ENCODE measurements at regions not wholly inside any gene's neighbourhood (a gene's known extent, or its start where the extent isn't known, plus 50 kb on each side); places are given as distances from the start of the nearest gene placed in this dataset.
"Not testable (repeated sequence)": the region's sequence is repeated elsewhere in the genome, so short reads cannot be mapped to it uniquely, and the experiment has no call there.

DNA sequence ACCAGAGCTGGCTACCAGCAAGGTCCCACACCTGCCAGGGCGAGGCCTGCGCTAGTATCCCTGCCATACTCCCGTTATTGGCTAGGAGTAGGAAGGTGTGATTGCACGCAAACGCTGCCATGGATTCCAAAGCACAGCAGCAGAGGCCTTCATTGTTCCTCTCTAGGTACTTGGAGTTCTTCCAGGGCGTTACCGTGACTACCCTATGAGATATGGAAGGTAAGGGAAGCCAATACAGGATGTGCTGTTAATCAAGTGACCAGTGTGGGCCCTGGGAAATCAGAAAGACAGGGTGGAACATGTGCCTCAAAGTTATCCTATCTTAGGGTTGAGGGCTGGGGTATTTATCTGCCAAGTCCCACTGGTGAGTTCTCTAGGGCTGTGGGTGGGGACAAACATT lies 320.7 kb upstream of the DPP6 start:
- DNase-seq, result peak; percentile 23

DNA sequence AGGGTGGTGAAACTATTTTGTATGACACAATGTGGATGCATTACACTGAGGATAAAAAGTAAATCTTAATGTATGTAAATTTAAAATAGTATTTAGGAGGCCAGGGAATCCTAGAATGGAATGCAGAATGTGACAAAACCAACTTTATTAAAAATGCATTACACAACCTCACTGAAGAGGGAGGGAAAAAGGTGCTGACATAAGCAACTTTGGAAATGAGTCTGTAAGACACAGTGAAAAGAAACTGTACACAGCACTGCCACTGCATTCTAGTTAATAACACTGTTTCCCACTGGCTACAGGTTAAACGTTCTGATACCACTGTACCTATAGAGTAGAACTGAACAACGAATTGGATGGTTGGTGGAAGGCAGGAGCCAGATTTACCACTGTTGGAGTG lies 308.8 kb upstream of the DPP6 start:
- DNase-seq, result not testable (repeated sequence)

DNA sequence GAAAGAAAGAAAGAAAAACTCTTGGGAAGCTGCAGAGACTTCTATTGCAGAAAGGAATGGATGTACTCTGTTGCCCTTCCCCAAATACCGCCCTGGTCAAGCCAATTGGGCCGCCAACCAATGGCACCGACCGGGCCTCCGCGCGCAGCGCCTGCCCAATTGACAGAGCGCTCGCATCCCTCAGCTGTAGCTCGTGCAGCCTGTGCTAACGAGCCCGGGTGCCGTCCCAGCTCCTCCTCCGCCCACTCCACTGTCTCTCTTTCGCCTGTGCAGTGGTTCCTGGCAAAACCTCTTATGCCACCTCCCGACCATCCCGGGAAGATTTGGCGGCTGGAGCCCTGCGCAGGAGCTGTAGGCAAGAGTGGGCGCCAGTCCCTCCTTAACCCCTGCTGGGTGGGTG lies 304.2 kb upstream of the DPP6 start:
- not testable (repeated sequence) for DNase-seq

DNA sequence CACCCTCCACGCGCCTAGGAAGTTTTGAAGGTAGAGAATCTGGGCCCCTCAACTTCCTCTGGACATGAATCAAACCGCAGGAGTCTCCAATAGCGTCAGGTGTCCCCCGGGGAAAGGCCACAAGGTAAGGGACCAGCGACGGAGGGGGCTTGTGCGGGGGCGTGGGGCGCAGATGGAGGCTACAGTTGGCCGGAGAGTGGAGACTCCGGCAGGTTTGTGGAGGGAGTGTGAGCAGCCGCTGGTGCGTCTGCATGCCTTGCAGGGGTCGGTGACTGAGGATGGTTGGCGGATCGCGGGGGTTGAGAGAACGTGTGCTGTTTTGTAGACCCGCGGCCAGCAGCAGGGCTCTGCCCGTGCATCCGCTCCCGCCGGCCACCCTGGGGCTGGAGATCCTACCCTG lies 303.3 kb upstream of the DPP6 start:
- not testable (repeated sequence) for DNase-seq

DNA sequence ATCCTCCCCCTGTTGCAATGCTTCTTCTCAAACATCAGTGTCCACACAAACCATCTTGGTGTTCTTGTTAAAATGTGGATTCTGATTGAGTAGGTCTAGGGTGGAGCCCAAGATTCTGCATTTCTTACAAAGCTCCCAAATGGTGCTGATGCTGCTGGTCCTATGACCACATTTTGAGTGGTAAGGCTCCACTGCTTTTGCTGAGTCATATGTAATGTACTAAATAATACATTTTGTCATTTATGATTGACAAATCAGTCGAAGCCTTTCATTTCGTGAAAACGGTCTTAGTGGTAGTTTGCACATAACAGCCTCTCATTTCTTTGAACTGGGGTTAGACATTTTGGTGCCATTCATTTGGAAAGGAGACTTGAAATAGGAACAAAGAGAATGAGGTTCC lies 286.3 kb upstream of the DPP6 start:
- not testable (repeated sequence) for DNase-seq

DNA sequence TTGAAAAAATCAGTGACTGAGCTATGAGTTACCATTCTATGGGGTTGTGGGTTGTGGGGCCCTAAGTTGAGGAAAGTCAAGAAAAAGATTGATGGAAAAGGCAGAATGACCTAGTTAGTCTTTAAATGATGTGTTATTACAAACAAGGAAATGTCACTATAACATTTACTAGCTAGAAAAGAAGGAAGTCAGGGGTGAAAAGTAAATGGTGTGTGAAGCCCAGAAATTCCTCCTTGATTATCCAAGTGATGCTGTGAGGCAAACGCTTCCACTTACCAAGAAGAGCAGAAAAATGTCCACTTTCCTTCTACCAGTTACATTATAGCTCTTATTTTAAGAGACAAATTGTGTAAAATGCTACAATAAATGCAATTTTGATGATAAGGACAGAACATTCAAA lies 285.3 kb upstream of the DPP6 start:
- not testable (repeated sequence) for DNase-seq

DNA sequence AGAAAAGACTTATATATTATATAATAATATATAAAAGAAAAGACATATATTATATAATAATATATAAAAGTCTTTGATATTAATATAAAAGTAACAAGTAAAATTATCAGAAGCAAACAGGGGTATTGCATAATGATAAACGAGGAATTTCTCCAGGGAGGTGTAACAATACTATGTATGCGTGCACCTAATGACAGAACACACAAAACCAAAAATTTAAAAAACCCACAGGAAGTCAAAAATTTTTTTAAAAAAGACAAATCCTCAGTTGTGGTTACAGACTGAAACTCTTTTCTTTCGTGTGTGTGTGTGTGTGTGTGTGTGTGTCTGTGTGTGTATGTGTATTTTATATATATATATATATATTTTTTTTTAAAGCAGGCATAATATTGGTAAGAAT lies 279.2 kb upstream of the DPP6 start:
- no peak for DNase-seq

DNA sequence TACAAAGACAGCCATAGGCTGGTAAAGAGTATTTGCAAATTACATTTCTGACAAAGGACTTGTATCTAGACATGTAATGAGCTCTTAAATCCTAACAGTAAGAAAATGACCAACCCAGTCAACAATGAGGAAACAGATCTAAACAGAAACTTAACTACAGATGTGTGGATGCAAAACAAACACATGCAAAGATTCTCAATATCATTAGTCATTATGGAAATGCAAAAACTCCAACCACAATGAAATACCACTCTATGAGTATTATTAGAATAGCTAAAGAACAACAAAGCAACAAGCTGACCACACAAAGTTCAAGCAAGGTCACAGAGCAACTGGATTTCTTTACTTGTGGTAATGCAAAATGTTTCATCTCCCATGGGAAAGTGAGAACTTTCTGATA lies 275.3 kb upstream of the DPP6 start:
- not testable (repeated sequence) for DNase-seq

DNA sequence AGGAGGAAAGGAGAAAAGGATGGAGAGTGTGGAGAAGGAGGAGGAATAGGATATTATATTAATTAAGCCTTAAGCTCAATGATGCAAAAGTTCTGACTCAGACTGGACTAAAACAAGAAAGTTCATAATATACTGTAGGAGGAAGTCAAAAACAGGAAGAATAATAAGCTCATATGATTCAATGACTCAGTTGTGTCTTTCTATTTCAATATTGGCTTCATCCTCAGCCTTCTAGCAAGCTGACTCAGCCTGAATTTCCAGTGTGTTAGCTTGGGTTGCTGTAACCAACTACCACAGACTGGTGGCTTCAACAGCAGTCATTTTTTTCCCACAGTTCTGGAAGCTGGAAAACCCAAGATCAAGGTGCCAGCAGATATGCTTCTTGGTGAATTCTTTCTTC lies 254.8 kb upstream of the DPP6 start:
- DNase-seq, result not testable (repeated sequence)

DNA sequence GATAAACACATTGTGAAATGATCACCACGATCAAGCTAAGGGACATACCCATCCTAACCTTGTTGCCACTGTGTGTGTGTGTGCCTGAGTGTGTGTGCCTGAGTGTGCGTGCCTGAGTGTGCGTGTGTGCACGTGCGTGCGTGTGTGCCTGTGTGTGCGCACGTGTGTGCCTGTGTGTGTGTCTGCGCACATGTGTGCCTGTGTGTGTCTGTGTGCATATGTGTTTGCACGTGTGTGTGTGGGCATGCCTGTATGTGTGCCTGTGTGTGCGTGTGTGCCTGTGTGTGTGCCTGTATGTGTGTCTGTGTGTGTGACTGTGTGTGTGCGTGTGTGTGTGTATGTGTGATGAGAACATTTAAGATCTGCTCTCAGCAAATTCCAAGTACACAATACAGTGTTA lies 244.1 kb upstream of the DPP6 start:
- DNase-seq, result no peak

DNA sequence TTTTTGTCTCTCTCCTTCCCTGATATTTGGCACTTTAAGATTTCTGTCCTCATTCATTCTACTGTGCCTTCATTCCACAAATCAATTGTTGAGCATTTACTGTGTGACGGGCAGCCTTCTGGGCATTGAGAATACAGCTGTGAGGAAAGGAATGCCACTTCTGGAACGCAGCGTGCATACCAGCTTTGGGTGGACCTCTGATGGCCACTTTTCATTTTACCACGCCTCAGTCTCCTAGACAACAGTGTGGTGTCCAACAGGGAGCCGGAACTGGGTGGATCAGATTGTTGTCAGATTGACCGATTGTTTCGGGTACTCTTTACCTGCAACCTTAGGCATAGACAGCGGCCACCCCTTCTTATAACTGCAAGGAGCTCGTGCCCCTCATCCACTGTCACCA lies 222.7 kb upstream of the DPP6 start:
- DNase-seq, result no peak

DNA sequence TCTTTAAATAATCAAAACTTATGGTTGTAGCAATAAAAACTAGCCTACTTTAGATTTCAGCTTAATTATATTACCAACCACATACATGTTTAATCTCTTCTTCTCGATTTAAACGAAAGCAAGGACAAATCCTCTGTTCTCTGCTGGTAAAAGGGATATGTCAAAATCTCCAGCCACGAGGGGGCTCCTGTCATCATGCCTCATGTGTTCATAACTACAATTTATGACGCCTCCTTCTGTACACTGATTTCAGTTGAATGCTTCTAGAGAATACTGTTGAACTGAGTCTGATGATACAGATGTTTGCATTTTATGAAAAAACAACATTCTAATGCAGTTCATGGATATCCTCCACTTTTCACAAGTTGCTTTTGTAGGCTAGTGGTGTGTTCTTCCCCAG lies 220.0 kb upstream of the DPP6 start:
- no peak for DNase-seq

DNA sequence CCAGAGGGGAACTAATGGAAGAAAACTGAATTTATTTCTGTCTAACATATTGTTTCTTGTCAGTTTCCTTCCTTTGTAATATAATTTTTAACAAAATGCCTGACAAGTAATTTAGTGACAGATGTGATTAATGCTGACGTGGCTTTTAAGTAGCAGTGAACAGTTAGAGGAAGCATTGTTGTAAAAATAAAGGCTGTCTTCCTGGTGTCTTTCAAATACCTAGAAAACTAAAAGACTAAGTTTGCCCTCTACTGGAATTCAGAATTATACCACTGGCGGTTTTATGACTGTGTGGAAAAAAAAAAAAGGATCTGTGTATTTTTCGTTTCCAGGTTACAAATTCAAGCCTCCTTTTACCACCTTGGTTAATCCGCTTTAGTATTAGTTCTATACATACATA lies 217.1 kb upstream of the DPP6 start:
- no peak for DNase-seq

DNA sequence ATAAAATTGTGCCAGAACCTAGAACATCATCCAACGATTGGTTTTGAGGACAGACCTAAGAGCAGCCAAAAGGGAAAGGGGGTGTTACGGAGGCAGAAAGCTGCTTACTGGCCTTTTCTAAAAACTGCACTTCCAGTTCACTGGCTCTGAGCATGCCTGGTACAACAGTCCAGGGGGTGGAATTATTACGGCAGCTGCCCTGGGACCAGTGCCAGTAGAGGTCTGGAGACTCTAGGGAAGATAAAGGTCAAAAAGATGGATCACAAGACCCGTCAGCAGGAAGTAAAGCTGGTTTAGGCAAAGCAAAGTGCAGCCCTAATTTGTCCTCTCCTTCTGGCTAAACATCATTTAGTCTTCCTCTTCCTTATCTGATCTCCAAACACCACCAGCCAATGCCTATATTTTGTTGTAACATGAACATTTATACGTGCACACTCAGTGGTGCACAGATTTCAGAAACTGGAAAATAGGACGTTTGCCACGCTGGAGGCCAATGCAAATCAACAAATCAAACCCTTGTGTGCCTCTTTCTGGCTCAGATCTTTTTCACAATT lies 216.4 kb upstream of the DPP6 start:
- no peak for DNase-seq

DNA sequence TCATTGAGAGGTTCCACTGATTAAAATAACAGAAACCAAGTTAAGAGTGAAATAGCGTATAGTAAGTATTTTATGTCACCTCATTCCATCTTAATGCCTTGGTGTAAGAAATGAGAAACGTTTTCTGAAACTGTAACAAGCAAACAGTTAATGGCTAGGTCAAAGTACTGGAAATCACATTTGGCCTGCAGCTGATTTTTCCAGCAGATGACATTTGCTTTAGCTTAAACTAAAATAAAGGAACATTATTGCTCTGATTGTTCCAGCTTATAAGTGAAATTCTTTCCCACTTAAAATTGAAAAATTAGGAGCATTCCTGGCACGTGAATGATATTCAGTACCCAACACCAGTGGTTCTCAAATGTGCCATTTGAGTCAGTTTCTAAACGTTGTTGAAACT lies 213.6 kb upstream of the DPP6 start:
- no peak for DNase-seq

DNA sequence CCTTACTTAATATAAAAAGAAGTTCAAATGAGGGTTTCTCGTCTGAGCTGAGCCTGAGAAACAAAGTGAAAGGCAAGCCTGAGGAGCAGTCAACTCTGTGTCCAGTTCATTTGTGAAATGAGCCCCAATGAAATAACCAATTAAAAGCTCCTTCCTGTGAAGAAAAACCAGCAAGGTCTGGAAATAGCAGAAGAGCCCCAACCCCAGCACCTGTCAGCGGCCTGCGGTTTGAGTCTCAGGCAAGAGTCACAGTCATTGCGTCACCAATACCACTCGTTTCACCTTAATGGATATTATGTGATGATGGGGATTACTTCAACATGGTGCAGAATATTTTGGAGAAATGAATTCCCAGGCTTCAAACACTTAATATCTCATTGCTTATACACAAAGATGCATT lies 211.3 kb upstream of the DPP6 start:
- DNase-seq, result no peak

DNA sequence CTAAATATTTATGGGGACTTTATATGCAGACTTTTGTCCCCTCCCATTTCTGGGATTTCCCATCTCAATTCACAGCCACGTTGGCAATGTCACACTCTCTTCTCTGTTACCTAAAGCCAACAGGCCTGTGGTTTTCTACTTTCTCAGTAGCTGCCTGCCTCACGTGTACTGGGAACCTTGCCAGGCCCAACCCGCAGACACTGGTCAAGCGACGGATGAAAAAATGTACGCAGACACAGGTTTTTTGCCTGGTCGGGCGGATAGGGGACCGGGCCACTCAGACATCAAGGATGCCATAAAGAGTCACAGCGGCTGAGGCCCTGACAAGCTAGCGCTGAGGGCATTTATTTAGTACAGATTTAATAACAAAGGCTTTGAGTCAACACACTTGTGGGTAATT lies 204.4 kb upstream of the DPP6 start:
- DNase-seq, result no peak

DNA sequence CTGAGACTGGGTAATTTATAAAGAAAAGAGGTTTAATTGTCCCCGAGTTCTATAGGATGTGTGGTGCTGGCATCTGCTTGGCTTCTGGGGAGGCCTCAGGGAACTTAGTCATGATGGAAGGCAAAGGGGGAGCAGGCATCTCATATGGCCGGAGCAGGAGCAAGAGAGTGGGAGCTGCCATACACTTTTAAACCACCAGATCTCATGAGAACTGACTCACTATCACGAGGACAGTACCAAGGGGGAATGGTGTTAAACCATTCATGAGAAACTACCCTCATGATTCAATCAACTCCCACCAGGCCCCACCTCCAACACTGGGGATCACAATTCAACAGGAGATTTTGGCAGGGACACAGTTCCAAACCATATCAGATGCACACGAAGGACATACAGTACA lies 199.9 kb upstream of the DPP6 start:
- DNase-seq, result no peak

DNA sequence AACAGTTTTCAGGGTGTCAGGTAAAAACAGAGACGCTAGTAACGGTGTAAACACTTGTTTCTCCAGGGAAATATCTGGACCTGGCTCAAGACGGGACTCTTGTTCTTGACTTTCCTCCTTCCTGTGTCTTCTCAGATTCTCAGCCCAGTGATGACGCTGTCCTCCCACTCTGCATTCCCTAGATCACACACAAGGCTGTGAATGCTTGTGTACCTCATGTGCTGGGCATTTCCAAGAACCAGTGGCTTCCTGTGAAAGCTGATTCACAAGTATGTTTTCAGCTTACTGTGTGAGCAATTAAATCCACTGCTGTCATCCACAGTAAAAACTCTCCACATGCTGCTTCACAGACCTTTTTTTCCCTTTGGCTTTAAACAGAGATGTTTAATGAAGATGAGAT lies 193.8 kb upstream of the DPP6 start:
- DNase-seq, result no peak

DNA sequence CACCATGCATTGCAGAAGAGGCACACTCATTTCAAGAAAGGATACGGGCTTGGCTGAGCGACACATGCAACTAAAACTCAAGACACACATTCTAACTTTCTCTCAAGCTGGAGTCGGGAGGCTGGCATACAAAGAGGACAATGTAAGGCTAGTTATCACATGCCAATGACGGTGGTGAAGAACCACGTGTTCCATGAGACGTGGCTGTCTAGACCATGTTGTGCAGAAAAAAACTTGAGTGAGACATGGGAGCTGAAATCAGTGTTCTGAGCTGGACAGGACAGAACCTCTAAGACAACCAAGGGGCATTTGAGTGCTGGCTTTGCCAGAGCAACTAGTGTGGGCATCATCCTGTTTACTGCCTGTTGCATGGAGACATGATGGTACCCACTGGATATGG lies 193.0 kb upstream of the DPP6 start:
- DNase-seq, result no peak

DNA sequence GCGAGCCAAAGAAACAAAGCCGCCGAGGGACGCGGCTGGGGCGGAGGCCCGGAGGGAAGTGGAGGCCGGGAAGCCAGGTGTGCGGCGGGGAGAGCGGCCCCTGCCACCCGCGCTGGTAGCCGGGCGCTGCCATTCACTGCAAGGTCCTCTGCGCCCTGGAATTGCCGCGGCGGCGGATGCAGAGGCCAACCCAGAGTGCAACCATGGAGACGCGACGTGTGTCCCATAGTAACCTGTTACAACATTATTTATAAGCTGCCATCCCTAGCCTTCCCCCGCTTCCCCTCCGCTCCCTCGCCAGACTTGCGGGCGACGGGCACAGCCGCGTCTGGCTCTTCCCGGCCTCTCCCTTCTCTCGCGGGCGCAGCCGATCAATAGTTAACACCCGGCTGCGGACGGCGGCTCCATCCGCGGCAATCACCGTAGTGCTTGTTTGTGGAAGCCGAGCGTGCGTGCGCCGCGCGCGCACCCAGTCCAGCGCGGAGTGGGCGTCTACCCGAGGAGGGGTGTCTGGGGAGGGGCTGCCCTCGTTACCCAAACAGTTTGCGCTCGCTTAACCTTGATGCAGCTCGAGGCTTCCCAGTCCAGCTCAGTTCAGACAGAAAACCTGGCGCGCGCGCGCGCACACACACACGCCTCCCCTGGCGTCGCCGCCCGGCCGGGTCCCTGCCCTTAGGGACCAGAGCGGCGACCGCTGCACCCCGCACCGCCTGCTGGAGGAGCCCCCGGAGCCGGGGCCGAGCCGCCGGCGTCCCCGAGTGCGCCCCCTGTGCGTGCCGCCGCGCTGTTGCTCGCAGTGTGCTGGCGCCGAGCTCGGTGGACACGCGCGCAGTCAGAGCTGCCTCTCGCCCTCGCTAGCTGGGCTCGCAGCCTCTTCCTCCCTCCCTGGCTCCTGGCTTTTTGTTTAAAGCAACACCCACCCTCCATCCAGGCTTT lies 165.4 kb upstream of the DPP6 start:
- no peak for DNase-seq

DNA sequence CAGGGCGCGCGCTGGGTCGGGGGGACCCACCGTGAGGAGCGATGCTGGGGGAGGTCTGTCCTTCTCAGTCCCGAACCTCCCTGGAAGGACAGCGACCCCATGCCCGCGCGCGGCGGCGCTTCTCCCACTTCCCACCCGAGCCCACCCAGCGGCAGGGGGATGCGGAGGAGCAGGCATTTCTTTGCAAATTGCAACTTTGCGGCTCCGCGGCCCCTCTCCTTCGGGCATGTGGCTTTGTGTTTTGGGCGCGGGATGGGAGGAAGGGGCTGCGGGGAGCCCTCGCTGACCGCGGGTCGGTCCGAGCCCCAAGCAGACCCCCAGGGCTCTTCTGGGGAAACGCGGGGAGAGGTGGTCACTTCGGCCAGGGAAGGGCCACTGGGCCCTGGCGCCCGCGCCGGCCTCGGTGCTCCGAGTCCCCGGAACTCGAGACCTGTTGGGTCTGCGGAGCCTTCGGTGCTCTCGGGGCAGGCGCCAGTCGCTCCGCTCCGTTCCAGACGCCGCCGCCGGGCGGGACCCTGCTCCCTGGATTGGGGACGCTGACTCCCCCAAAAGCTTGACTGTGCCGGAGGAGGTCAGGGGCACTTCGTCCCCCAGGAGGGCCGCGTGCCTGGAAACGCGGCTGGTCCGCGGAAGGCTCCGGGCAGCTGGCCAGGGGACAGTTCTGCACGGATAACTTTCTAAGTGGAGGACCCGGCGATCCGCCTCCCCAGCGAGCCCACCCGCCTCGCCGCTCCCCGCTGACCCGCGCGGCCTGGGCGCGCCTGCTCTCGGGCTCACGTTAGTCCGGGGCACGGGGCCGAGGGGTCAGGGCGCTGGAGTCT lies 164.2 kb upstream of the DPP6 start:
- DNase-seq, result no peak

DNA sequence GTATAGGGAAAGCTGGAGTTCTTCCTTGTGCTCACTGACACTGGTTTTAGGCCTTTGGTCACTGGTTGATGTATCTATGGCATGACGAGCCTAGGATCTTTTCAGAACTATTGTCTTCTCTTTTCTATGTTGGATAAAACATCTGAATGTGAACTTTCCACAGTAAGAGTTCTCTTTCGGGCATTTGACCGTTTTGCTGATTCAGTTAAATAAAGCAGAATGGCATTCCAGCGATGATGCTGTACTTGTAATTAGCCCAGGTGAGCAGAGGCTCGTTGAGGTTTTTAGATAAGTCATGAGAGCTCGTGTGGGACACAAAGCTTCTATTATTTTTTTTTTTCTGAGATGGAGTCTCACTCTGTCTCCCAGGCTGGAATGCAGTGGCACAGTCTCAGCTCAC lies 160.2 kb upstream of the DPP6 start:
- DNase-seq, result no peak

DNA sequence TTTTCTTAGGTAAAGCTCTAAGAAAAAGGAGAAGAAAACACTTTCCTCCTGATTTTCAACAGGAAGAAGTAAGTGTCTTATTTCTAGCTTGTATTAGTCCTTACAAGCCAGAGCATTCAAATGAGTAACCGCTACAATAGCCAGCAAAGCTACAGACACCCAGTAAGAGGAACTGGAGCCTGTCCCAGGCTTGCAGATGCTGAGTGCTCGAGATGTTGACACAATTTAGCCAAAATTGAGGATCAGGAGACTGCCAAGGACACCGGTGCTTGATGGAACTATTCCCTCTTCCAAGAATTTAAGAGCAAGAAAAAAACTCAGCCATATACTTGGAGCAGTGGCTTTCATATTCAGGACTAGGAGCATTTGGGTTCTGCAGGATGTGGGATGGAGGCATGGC lies 149.3 kb upstream of the DPP6 start:
- no peak for DNase-seq

All from NCI-H2029 (cell line).